HG03571 (cell line): ENCODE measurements at regions not wholly inside any gene's neighbourhood (a gene's known extent, or its start where the extent isn't known, plus 50 kb on each side); places are given as distances from the start of the nearest gene placed in this dataset.
A peak's percentile ranks its signal among the peaks of the same experiment; 100 is the strongest.
"Not testable (repeated sequence)": the region's sequence is repeated elsewhere in the genome, so short reads cannot be mapped to it uniquely, and the experiment has no call there.

Source experiments
- ATAC-seq: cut with Tn5 transposase; IDR thresholded peaks from one replicate; pipeline ENCODE4 v1.9.1; 2021; ENCODE audit not compliant: unreplicated experiment

DNA sequence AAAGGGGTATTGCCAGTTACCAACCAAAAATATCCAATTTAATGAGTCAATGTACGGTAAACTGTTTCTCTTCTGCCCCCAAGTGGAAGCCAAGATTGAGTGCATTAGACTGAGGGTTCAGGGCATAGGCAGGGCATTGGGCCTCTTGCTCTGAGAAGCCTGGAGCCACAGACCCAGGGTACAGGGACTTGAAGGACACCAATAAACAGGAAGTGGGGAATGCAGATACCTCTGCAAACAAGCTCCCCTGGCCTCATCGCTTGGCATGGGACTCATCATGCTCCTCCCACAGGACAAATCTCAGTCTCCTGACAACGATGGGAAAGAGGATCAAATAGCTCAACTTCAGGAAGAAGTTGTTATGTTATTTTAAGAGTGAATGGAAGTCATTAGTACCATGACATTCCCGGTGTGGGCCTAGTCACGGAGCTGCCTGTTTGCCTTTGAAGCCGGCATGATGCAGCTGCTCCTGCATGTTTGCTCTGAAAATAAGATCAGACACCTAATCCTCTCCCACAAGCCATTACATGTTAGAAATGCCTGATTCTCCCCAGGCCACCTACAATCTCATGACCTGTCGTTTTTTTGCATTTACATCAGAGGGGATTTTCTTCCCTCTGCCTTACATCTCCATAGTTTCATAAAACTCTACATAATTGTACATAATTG is 224.2 kb downstream of the RCHY1 start:
- peak; percentile 71 for ATAC-seq

DNA sequence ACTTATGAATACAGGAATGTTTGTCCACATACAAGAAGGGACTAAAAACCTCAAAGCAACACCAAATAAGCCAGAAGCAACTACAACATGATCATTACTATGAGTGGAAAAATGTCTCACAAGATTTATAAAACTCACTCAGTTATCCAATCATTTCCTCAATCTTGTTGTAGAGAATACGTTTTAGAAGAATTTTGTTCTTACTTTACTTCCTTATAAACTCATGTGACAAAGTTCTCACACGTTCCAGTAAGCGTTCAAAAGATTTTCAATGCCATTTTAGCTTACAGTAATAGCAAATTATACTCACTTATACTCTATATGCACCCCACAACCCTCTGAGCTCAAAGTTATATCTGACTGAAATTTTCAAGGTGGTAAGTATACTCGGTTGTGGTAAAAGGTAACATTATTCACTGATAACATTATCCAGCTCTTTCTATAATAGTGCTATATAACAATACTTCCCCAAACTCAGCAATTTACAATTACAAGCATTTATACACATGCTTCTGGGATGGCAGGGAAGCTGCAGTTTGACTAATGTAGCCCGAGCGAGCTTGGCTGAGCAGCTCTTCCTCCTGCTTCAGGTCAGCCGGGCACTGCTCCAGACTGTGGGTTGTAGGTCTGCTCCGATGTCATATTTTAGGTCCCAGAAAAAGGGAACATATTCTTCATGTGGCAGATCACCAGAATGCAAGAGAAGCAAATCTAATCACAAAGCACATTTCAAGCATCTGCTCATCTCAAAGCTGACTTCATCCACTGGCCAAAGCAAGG is 226.3 kb downstream of the RCHY1 start:
- ATAC-seq: no peak

DNA sequence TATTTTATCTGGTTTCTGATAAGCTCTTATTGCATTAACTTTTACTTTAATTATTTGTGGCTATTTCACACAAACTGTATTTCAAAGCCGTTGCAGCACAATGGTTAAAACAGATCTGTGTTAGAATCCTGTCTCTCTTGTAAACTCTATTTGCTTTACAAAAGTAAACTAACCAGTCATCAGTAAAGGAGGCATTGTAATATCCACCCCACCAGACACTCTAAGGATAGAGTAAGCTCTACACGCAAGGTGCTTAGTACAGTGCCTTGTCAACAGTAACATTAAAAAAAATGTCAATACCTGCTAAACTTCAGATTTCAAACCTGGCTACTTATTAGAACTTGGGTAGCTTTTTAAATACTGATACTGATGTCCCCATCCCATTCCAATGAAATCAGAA is 228.4 kb downstream of the RCHY1 start:
- ATAC-seq: no peak

DNA sequence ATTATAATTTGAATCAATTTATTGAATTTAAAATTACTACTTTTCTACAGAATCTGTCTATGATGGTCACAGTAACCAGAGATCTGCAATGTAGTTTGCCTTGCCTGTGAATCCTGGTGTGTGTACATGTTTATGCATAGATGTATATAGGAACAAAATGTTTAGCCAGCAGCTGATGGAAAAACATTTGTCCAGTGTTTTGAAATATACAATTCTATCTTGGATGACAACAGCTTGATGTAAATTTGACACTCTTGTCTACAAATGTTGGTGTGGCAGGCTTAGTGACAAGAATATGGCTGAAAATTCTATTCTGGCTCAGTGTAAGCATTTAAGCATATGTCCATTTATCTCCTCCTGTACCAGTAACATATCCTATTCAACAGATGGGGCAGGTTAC is 229.4 kb downstream of the RCHY1 start:
- no peak for ATAC-seq

DNA sequence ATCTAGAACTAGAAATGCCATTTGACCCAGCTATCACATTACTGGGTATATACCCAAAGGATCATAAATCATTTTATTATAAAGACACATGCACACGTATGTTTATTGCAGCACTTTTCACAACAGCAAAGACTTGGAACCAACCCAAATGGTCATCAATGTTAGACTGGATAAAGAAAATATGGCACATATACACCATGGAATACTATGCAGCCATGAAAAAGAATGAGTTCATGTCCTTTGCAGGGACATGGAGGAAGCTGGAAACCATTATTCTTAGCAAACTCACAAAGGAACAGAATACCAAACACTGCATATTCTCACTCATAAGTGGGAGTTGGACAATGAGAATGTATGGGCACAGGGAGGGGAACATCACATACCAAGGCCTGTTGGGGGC is 233.7 kb downstream of the RCHY1 start:
- not testable (repeated sequence) for ATAC-seq

DNA sequence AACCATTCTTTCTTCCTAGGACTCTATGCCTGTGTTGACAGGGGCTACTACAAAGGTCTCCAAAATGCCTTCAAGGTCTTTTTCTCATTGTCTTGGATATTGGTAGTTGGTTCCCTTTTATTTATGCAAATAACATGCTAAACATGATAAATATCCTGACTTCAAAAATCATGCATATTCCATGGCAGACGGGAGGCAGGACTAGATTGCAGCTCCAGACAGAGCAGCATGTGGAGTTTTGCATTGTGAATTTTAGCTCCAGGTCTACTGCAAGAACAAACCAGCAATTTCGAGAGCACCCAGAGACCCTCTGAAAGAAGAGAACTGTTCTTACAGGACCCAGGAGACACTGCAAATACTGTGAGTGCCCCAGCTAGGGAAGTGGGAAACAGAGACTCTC is 254.9 kb downstream of the RCHY1 start:
- no peak for ATAC-seq

DNA sequence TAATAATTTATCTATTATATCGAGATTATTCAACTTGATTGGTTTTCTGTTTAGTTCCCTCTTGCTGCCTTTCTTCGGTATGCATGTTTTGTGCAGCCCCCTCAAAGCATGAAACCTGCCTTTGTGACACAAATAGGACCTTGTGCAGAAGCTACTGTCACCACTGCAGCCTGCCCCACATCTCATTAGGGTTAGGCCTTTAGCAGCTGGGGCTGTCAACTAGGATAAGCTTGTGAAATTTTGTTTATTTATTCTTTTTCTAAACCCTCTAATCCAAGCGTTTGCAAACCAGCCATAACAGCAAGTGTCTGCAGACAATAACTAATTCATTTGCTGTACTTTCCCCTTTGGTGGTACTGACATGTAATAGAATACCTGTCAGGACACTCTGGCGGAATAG is 258.9 kb downstream of the RCHY1 start:
- ATAC-seq: no peak

DNA sequence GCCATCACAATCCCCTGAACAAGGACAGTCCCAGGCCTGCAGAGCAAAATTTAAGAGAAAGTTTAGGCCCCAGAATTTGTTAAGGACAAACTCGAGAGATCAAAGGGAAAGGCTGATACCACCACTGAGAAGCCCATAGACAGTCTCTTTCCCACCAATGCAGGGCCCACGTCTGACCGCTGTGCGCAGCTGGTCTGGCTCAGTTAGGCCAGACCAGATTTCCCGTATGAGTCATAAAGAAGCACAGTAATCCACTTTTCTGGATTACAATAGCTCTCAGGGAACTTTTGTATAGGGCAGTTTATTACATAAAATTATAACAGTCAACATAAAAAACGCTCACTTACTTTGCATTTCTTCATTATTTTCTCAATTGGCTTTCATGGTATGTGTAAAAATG is 259.5 kb downstream of the RCHY1 start:
- no peak for ATAC-seq

DNA sequence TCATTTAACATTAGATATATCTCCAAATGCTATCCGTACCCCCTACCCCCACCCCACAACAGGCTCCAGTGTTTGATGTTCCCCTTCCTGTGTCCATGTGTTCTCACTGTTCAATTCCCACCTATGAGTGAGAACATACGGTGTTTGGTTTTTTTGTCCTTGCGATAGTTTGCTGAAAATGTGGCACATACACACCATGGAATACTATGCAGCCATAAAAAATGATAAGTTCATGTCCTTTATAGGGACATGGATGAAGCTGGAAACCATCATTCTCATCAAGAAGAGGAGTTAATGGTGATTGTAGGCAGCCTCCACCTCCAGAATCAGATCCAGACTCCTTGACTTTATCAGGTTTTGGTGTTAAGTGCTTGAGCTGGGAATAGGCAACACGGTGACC is 261.1 kb downstream of the RCHY1 start:
- ATAC-seq: not testable (repeated sequence)

DNA sequence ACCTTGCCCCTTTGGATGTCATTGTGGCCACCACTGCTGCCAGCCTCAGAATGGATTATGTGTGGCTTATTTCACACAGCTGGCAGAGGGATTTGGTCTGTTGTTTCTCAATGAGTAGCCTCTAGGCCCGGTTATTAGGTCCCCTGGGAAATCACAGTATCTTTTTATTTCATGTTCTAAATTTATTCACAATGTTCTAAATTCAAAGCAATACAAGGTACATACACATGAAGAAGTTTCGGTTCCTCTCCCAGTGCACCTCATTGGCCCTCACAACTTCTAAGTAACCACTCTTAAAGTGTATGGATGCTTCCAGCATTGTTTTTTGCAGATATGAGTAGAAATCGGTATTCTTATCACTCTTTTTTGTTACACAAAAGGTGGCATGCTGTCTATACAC is 262.7 kb downstream of the RCHY1 start:
- peak; percentile 90 for ATAC-seq

DNA sequence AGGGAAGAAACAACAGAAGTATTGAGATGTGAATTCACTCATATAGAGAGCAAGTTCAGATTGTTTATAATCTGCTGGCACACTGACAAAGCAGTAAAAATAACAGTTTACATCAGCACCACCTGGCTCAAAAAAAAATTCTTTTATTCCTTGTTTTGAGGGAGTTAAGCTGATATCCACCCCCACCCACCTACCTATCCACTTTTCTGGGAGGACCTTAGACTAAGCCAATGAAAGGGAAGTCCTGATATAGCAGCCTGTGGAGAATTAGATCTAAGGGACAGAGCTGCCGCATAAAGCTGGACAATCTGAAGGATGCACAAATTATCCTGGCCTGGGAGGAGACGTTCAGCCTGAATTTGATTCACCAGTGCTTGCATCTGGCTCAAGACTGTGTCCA is 264.5 kb downstream of the RCHY1 start:
- no peak for ATAC-seq

DNA sequence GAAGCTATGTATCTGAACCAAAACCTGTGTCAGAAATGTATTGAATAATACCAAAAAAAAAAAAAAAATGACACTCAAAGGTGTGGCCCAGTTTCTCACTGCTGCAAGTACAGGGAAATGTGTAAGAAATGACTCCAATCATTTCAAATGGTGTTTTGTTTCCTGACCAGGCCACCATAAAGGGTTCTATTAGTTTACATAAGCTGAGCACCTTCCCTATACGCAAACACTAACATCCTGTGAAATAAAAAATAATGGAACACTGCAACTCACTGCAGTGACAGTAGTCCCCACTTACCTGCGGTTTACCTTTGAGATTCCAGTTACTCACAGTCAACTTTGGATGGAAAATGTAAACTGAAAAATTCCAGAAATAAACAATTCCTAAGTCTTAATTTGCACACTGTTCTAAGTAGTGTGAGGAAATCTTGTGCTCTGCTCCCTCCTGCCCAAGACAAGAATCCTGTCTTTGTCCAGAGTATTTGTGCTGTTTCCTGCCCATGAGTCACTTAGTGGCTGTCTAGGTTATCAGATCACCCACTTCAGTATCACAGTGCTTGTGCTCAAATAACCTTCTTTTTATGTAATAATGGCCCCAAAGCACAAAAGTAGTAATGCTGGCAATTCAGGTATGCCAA is 265.3 kb downstream of the RCHY1 start:
- ATAC-seq: no peak

DNA sequence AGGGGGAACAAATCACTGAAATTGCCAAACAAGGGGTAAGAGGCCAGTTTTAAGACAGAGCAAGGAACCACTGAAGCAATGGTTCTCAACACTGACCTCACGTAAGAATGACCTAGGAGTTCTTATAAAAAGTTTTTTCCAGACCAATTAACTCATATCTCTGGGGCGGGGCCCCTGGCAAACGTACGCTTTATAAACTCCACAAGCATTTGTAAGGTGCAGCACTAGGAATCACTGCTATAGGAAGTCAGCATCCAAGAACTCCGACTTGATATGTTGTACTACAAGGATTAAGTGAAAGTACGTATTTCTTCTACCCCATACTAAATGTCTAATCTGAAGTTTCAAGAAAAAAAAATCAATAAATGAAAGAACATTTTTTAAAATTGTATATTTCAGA is 269.9 kb downstream of the RCHY1 start:
- ATAC-seq: no peak

DNA sequence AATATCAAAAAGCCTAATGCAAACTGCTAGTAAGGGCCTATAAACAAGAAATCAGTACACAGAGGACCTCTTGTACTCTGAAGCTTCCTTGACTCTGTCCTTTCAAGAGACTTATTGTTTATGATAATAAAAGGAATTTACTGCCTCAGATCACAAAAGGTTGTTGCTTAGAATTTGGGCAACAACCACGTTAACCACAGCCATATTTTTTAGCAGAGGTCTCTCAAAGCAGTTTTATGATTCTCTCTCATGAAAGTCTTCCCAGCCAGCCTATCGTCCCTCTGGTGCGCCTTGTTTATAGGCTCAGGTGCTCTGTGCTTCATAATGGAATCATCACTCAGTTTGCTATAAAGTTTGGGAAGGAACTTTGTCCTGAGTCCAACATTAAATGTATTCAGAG is 270.6 kb downstream of the RCHY1 start:
- ATAC-seq: no peak

DNA sequence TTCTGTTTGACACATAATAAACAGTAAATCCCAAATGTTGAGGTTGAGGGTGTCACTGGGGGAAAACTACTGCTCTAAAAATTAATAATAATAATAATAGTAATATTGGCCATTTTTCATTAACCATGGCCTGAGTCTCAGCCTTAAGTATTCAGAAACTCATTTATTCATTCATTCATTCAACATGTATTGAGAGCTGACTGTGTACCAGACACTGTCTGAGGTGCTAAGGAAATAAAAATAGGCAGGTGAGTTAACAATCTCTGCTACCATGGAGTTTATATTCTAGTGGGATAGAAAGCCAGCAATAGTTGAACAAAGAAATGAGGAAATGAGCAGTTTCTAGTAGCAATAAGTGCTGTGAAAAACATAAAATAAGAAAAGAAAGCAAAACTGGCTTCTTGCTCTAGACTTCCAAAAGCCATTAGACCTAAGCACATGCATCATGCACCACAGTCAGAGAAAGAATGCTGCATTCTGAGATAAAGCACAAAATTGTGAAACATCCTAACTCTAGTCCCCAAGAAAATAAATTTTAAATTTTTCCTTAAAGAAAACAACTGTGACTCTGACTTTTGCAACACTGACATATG is 278.7 kb downstream of the RCHY1 start:
- peak; percentile 97 for ATAC-seq

DNA sequence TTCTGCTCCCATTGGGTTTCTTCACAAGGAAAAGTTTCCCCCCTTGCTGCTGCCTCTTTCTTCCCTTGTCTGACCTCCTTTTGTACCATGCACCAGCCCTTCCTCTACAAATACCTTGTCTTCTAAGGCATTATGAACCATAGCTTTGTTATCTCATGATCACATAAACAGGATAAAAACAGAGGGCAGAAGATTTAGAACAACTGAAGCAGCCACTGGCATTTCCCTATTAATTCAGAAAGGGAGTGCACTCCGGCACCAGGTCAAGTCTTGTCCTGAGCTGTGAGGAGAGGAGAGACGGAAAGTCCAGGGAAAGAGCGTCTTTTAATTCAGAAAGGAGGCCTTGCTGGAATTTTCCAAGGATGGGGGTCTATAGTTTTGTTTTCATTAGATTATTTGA is 281.7 kb downstream of the RCHY1 start:
- no peak for ATAC-seq

DNA sequence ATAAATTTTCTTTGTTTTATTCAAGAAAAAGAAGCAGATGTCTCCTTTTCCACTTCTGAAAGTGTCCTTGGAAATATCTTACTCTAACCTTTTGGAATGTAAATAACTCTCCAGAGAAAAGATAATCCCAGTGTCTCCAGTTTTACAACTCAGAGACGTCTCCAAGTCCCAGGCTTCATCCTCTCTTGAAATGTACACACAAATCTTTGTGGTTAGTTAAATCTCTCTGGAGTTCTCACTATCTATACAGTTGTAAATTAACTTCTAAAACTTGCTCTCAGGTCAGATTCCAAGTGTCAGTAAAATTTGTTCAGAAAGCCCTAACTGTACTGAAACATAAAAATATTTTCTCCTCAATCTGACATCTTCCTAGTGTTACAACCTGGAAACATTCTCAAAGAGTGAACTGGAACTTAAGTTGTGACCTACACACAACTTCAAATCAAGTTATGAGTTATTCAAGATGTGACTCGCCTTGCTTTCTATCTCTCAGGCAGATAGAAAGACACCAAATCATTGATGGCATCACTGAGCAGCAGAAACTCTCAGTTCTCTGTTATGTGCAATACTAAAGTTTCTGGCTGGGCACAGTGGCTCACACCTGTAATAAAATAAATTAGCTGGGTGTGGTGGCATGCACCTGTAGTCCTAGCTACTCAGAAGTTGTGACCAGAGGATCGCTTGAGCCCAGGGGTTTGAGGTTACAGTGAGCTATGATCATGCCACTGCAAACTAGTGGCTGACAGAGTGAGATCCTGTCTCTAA is 284.2 kb downstream of the RCHY1 start:
- ATAC-seq: peak; percentile 90

DNA sequence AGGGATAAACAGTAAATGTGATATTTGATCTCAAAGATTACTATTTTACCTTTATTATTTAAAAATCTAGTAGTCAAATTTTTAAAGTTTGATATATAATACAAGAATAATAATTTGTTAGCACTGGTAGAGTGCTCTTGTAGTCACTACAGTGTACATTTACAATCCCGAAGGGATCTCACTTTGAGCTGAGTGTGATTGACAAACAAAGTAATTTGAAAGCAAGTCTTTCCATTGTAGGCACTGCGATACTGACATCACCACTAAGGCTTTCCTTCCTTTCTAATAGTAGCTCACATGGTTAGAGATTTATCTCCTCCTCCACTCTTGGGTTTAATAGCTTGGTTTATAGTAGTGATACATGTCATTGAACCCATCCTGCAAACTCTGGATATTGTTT is 280.6 kb downstream of the PARM1 start:
- no peak for ATAC-seq

DNA sequence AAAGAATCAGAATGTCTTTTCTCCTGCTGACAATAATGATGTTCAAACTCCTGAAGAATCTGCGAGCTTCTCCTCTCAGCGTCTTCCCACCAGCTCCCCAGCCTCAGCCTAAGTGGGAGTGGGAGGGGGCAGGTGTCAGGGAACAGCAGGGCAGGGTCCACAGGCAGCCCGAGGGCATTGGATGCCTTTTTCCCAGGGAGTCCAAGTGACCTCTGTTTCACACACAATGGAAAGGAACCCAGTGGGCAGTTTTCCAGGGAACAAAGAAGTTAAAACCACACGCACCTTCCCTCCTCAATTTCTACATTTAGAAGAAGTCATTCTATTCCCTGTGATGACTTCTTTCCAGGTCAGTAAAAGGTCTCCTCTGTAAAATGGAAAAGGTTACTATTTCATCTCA is 278.5 kb downstream of the PARM1 start:
- no peak for ATAC-seq

DNA sequence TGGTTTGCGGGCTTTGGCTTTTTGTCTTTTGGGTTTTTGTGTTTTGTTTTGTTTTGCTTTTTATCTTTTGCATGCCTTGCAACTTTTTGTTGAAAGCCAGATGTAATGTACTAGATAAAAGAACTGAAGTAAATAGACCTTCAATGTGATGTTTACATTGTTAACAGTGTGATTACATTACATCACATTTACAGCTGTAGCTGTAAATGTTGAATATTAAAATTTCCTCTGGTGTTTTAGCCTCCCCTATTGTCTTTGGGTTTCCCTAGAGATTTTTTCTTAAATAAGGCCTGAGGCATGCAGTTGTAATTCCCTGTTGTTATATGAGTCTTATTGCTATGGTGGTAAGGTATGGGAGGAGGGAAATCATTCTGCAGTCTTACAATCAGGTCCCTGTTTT is 275.0 kb downstream of the PARM1 start:
- no peak for ATAC-seq

DNA sequence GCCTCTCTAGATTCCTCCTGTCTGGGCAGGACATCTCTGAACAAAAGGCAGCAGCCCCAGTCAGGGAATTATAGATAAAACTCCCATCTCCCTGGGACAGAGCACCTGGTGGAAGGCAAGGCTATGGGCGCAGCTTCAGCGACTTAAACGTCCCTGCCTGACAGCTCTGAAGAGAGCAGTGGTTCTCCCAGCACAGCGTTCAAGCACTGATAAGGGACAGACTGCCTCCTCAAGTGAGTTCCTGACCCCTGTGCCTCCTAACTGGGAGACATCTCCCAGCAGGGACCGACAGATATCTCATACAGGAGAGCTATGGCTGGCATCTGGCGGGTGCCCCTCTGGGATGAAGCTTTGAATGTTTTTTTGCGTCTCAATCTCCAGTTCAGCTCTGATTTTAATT is 262.2 kb downstream of the PARM1 start:
- no peak for ATAC-seq
